Stimulated activated CD8-positive, alpha-beta memory T cell treated with anti-CD3 and anti-CD28 coated beads, Interleukin-7, amount 100 ng/mL, for 24 hours (primary cell): ENCODE measurements at regions not wholly inside any gene's neighbourhood (a gene's known extent, or its start where the extent isn't known, plus 50 kb on each side); places are given as distances from the start of the nearest gene placed in this dataset.

Experiments
- DNase-seq: peaks from one replicate; pipeline ENCODE4 v3.0.0-alpha.2; 2020; ENCODE audit warnings: low read depth

- no peak for DNase-seq
Measured at GRCh38 chr7:70986297-70986696, 145.6 kb upstream of the GALNT17 start.

GRCh38 chr7:70994176-70994575, 137.8 kb upstream of the GALNT17 start:
- no peak for DNase-seq

GRCh38 chr7:70997261-70997660, 134.7 kb upstream of the GALNT17 start:
- DNase-seq = no peak

- no peak for DNase-seq
Measured at GRCh38 chr7:71005109-71005508, 126.8 kb upstream of the GALNT17 start.

GRCh38 chr7:71009636-71010035, 122.3 kb upstream of the GALNT17 start:
- no peak for DNase-seq

GRCh38 chr7:71015252-71015900, 116.6 kb upstream of the GALNT17 start:
- DNase-seq = no peak

GRCh38 chr7:71016401-71016800, 115.5 kb upstream of the GALNT17 start:
- no peak for DNase-seq

GRCh38 chr7:71017602-71018001, 114.3 kb upstream of the GALNT17 start:
- no peak for DNase-seq

- DNase-seq = no peak
Measured at GRCh38 chr7:71019706-71020105, 112.2 kb upstream of the GALNT17 start.

- DNase-seq = no peak
Measured at GRCh38 chr7:71021131-71021530, 110.8 kb upstream of the GALNT17 start.

GRCh38 chr7:71026680-71027079, 105.3 kb upstream of the GALNT17 start:
- DNase-seq = no peak

GRCh38 chr7:71034243-71034642, 97.7 kb upstream of the GALNT17 start:
- DNase-seq = no peak

- no peak for DNase-seq
Measured at GRCh38 chr7:71042591-71042990, 89.4 kb upstream of the GALNT17 start.

- no peak for DNase-seq
Measured at GRCh38 chr7:71050492-71050891, 81.5 kb upstream of the GALNT17 start.

GRCh38 chr7:71055504-71055903, 76.4 kb upstream of the GALNT17 start:
- no peak for DNase-seq

GRCh38 chr7:71077743-71078476, 54.0 kb upstream of the GALNT17 start:
- DNase-seq = no peak
